ENCODE measurements at regions not wholly inside any gene's neighbourhood (a gene's known extent, or its start where the extent isn't known, plus 50 kb on each side); places are given as distances from the start of the nearest gene placed in this dataset.

GRCh38 chr7:10655031-10655430 lies 318.6 kb upstream of the PHF14 start:
- no peak for DNase-seq

DNA sequence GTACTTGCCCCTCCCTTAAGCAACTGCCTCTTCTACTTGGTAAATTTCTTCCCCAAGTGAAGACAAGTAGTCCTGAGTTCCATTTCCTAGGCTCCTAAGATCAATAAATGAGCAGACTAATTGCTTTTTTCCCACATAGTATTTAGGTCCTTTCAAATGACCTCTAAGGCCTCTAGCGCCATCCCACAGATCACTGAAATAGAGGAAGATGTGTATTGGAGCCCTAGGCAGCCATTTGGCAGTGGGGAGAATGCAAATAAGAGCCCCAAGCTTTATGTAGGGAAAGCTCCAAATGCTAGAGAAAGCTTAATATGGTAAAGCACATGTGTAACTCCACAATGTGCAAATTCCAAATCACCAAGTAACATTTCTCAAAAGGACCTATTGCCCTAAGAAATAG lies 316.5 kb upstream of the PHF14 start:
- DNase-seq, result no peak

- DNase-seq, result no peak
Observed at GRCh38 chr7:10657837-10658236, 315.8 kb upstream of the PHF14 start.

DNA sequence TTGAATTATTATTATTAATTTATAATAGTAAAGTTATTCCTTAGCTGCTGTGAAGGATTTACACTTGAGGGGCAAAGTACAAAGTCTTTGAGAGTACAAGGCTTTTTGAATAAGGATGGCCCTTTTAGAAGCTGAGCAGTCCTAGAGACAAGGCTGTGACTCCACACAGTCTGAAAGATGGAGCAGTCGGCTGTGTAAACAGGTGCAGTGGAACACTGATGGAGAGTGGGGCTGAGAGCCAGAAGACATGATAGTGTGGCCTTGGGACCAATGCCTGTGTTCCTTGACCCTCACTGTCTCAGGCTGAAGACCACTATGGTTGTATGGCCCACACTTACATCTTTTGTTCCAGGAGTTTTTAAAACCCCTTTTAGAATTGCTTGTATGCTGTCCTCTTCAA lies 311.2 kb upstream of the PHF14 start:
- DNase-seq, result no peak

DNA sequence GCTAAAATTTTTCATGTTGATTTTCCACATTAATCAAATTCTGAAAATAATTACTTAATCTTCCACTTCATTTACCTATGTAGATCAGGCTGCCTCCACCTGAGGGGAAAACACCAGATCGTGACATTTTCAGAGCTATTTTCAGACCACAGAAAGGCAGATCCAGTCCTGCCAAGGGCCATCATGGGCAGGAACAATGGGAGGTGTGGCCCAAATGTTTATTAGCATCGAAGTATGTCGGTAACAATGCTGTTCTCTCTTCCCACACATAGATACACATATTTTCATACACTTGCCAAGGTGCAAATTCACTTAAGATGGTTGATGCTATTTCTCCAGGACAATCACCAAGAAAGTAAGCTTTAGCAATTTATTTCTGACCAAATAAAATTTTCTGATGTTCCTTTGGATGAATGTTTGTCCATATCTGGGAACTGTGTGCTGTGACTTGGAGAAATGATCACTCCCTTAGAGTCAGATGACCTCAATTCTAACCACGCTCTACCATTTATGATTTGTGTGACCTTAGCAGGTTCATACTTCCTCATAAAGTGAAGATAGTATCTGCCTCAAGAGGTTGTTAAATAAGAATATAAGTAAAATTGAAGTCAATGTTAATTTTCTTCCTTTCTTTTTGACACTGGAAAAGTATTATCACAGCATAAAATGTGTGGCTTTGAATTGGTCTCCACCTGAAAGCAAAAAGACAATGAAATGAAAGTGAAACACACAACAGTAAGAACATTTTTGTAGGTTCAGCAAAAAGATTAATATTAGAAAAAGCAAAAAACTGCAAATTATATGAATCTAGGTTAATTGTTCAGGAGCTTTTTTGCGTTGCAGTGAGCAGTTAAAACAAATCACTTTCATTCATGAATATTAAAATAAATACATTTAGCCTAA lies 310.4 kb upstream of the PHF14 start:
- no peak for DNase-seq

DNA sequence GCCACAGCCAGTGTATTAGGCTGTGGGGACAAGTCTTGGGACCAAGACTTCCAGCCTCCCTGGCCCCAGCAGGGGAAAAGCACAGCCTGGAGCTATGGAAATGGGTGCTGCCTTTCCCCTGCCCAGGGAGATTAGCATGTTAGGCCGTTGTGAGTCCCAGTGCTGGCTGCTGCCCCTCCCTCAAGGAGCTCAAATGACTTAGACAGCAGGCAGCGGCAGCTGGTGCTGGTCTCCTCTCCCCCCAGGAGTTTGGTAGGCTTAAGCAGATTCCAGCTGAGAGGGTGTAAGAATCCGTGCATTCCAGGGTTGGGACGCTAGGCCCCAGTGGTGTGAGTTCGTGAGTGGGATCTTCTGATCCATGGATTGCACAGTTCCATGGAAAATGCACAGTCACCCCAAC lies 301.5 kb upstream of the PHF14 start:
- no peak for DNase-seq

GRCh38 chr7:10677211-10677610 lies 296.5 kb upstream of the PHF14 start:
- DNase-seq, result no peak

DNA sequence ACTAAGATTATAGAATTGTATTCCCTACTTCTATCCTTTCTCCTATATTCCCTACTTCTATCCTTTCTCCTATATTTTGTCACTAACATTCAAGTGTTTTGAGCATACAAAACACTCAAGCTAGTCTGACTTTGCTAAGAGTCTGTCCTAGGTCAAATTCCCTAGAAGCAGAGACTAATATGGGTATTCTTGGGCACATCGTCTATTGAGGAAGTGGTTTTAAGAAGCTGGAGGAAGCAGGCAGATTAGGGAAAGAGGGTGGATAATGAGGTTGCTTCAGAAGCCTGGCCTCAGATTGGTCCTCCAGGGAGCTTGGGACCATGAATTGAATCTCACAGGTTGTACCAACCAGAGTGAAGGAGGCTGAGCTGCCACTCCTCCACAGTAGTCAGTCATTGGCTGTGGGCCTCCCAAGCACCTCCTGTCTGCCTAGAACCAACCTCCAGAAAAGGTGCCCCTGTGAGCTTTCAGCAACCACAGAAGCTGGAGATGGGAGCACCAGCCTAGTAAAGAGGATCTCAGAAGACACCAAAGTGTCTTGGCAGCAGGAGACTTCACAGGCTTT lies 295.9 kb upstream of the PHF14 start:
- no peak for DNase-seq

DNA sequence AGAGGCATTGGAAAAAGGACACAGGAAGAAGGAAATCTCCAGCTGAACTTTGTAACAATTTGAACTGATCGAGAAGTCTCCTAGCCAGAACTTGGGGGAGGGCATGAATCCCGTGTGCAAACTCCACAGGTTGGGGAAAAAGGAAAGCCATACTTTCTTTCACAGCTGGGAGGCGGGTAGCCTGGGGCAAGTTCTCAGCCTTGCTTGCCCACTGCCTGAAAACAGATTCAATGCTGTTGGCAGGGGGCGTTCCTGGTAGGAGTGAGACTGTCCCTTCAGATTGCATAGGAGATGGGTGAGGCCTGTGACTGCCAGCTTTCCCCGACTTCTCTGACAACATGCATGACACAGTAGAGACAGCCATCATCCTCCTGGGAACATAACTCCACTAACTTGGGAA lies 289.1 kb upstream of the PHF14 start:
- DNase-seq, result no peak

GRCh38 chr7:10685040-10685439 lies 288.6 kb upstream of the PHF14 start:
- DNase-seq, result no peak

- no peak for DNase-seq
Observed at GRCh38 chr7:10688544-10688943, 285.1 kb upstream of the PHF14 start.

- no peak for DNase-seq
Observed at GRCh38 chr7:10696064-10696463, 277.6 kb upstream of the PHF14 start.

- DNase-seq, result no peak
Observed at GRCh38 chr7:10703059-10703458, 270.6 kb upstream of the PHF14 start.

GRCh38 chr7:10703981-10704380 lies 269.7 kb upstream of the PHF14 start:
- no peak for DNase-seq

GRCh38 chr7:10704653-10705052 lies 269.0 kb upstream of the PHF14 start:
- DNase-seq, result no peak

DNA sequence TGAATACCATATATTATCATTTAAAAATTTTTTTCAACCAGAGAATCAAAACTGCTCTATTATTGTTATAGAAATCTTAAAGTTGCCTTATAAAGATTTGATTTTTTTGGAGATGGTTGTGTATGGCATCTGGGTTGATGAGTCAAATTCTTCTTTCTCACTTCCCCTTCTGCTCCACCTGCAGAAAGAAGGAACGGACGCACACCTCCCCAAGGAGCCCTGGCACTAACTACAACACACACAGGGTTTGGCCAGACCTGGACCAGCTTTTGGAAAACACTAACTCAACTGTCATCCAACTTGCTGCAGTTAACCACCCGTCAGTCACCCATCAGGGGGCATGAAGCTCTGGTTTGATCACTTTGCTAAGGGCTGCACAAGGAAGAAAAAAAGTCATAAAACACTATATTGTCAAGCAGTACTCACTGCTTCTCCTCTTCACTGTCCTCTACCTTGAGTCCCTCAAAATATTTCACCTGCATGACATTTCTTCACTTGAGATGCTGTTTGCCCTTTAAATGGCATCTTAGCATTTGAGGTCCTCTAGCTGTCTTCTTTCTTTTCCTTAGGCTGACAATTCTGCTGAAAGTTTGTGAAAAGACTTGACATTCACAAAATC lies 266.7 kb upstream of the PHF14 start:
- no peak for DNase-seq

GRCh38 chr7:10707519-10707918 lies 266.2 kb upstream of the PHF14 start:
- no peak for DNase-seq

DNA sequence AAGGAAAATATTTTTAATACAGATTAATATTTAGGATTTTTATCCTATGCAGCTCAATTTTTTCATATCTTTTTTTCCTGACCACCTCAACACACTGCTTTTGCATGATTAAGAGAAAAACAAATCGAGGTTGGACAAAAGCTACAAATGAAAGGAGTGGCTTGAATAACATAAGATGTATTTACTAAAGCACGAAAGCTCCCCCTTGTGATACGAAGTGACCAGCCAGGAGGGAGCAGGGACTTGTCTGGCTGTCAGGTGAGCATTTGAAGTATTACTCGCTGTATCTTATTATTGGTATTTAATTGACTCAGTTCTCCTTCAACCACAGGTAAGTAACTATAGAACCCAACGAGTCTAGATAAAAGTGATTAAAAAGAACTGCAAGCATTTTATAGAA lies 265.2 kb upstream of the PHF14 start:
- DNase-seq, result no peak

DNA sequence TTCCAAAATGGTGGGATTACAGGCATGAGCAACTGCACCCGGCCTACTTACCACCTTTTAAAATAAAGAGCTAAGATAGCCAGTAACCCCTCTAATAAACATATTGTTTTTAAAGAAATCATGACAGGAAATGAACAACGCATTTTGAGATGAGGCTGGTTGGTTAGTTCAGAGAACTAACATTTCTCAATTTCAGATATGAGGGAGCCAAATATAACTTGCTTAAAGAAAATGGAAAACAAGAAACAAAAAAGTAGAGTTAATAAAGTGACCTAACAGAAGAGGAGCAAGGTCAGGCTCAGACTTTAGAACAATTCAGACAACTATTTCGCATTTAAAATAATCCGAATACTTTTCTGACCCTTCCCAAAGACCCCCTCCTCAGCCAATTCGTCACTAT lies 254.9 kb upstream of the PHF14 start:
- DNase-seq, result no peak

DNA sequence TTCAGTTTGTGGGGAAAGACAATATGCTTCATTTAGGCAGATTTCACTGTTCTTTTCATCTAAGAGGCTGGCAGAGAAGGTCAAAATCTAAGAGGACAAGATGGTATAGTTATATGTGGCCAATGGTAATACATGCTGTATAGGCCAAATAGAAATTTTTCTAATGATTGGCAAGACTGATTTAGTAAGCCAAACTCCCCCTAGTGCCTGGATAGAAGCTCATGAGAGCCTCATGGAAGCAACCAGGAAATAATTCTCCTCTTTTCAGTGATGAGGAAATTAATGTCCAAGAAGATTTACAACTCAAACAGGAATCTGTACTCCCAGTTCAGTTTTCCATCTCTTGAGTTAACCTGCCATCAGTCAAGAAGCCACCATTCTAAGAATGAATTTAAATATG lies 253.6 kb upstream of the PHF14 start:
- DNase-seq, result no peak

GRCh38 chr7:10721289-10721688 lies 252.4 kb upstream of the PHF14 start:
- no peak for DNase-seq

DNA sequence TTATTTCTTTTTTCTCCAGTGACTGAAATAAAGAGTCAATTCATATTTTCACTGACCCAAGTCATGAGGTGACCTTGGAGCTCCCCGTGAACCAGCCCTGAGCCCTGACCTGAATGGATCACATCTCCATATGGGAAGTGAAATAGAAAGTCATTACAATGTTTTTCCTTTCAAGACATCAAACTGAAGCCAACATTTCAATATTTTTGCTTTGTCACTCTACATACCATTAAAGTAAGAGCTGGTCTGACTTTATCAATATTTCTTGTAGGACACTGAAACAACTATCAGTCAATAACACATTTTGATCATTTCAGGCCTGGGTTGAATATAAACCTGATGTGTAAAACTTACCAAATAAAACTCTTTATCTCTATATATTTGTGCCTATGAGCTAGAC lies 249.8 kb upstream of the PHF14 start:
- DNase-seq, result no peak

- no peak for DNase-seq
Observed at GRCh38 chr7:10724449-10724848, 249.2 kb upstream of the PHF14 start.

GRCh38 chr7:10727636-10728035 lies 246.0 kb upstream of the PHF14 start:
- DNase-seq, result no peak

All from DMS79 (cell line).